Ascending aorta (tissue), 2 donors: ENCODE measurements at regions not wholly inside any gene's neighbourhood (a gene's known extent, or its start where the extent isn't known, plus 50 kb on each side); places are given as distances from the start of the nearest gene placed in this dataset.
A peak's percentile ranks its signal among the peaks of the same experiment; 100 is the strongest.

Experiments
- DNase-seq, 2 donors: peaks; one replicate each; pipeline ENCODE4 v3.0.0-alpha.2; 2019; ENCODE audit warnings: low spot score in 2 of 2
- H3K27ac ChIP-seq, 2 donors: fragments of 200-600 bp; sonication (generic); one replicate each; pipeline ENCODE4 v1.5.1; 2016 to 2017; ENCODE audit warnings: mild to moderate bottlenecking in 1 of 2
- H3K27me3 ChIP-seq: fragments of 200-600 bp; sonication (generic); one replicate; pipeline ENCODE4 v1.5.1; 2017
- H3K36me3 ChIP-seq, 2 donors: fragments of 200-600 bp; sonication (generic); one replicate each; pipeline ENCODE4 v1.5.1; 2016
- H3K4me1 ChIP-seq, 2 donors: fragments of 200-600 bp; sonication (generic); one replicate each; pipeline ENCODE4 v1.5.1; 2016 to 2017; ENCODE audit warnings: mild to moderate bottlenecking in 1 of 2
- H3K4me3 ChIP-seq, 2 donors: fragments of 200-600 bp; sonication (generic); one replicate each; pipeline ENCODE4 v1.5.1; 2016 to 2017; ENCODE audit warnings: mild to moderate bottlenecking in 1 of 2
- H3K9me3 ChIP-seq, 2 donors: fragments of 200-600 bp; sonication (generic); one replicate each; pipeline ENCODE4 v1.5.1; 2016
- CTCF ChIP-seq, 3 experiments: fragments of 200-600 bp in 2 of 3; fragments of 450-650 bp in 1 of 3; sonication (generic) in 2 of 3; IDR thresholded peaks; one replicate each; pipeline ENCODE4 v1.5.1; 2016 to 2019; ENCODE audit warnings: antibody characterized with exemption in 3 of 3, mild to moderate bottlenecking in 1 of 3, moderate library complexity in 1 of 3
- intact Hi-C: fragments of 100-400 bp; cut with DNase I; formaldehyde crosslinking; loops from one replicate; pipeline ENCODE4 v1.15.1; 2023

DNA sequence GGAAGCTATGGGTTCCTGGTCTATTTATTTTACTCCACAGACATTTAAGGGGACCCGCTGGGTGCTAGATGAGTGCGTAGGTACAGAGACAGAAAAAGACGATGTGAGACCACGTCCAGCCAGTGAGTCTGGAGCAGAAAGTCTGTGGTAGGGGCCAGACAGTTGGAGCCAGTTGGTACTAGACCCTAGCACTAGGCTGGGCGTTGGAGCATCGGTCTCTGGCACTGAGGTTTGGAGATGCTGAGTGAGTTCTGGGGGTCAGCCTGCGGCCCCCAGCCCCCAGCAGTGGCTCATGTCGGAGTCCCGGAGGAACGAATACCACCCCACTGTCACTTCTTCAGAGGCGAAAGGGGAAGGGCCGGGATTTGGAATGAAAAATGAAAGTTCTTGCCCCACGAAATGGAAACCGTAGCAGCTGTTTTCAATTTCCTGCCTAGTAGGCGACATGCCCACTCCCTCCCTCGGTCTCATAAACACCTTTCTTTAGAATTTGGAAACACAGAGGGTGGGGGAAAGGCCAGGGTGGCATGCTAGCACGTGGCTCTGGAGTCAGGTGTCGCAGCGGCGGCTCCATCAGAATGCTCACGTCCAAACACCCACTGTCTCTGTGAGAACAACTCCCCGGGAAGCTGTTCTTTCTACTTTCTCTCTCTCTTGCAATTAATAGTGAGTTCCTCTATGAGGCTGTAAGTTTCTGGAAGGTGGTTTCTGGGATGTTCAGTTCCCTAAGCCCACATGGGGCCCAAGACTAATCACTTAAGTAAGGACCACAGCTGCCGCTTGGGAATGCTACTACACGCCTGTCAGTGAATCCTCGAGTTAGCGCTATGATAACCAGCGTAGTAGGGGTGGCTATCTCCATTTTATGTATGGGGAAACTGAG, 96.8 kb downstream of the IRF8 start:
- no peak for TF ChIP-seq CTCF (IDR thresholded peaks at IDR 0.05)
- intact Hi-C loops, result no loop called here
- Histone ChIP-seq H3K4me1 (no peaks in the 10 kb centered on the region), H3K4me3 (no peak overlapping the region), H3K27ac (no peak overlapping the region), H3K9me3 (no peaks in the 10 kb centered on the region), H3K36me3 (no peaks in the 10 kb centered on the region), H3K27me3 (no peaks in the 10 kb centered on the region)
- DNase-seq, result no peak

DNA sequence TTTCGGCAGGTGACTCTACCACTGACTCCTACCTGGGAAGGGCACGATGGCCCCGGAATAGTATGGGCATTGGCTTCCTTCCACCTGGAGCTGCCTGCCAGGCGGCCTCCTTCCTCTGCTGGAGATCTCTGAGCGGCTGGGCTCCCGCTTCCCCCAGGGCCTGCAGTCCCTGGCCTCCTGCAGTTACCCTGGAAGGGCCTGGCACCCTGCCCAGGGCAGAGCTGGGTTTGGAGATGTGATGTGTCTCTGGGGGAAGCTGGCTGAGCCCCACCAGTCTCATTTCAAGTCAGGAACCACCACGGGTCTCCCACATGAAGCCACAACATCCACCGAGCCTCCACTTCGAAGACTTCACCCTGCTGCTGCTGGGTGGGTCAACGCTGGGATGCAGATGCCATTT, 97.9 kb downstream of the IRF8 start:
- Histone ChIP-seq H3K9me3 (no peaks in the 10 kb centered on the region), H3K27ac (no peak overlapping the region), H3K27me3 (no peaks in the 10 kb centered on the region), H3K4me1 (no peaks in the 10 kb centered on the region), H3K4me3 (no peak overlapping the region), H3K36me3 (no peaks in the 10 kb centered on the region)
- no peak for DNase-seq
- intact Hi-C loops, result no loop called here
- no peak for TF ChIP-seq CTCF (IDR thresholded peaks at IDR 0.05)

DNA sequence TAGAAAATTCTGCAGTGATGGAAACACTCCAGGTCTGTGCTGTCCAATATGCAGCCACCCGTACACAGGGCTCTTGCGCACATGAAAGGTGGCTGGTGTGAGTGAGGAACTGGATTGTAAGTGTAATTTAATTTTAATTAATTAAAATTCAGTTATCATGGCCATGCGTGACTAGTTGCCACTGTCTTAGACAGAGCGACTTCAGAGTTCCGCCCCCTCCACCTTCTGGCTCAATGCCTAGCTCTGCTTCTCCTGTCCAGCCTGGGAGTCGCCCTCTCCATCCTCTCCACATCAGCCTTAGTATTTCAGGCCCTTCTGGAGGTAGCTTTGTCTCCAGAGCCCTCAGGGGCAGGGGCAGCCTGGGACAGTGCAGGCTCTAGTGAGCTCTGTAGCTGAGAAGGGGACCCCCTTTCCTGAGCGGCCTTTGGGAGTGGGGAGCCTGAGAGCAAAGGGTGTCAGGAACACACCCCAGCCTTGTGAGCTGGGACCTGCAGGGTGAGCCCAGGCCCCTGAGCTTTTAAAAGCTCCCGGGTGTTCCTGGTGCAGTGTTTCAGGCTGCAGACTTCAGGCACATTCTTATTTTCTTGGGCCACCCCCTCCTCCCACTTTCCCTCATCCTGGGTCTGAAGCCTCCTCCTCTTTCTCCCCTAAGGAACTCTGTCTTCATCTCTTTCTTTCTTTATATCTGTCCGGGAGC, 99.4 kb downstream of the IRF8 start:
- Histone ChIP-seq H3K4me1 (no peaks in the 10 kb centered on the region), H3K27ac (no peak overlapping the region), H3K36me3 (no peaks in the 10 kb centered on the region), H3K27me3 (no peaks in the 10 kb centered on the region), H3K9me3 (no peaks in the 10 kb centered on the region), H3K4me3 (no peak overlapping the region)
- no peak for TF ChIP-seq CTCF (IDR thresholded peaks at IDR 0.05)
- intact Hi-C loops, result no loop called here
- no peak for DNase-seq

DNA sequence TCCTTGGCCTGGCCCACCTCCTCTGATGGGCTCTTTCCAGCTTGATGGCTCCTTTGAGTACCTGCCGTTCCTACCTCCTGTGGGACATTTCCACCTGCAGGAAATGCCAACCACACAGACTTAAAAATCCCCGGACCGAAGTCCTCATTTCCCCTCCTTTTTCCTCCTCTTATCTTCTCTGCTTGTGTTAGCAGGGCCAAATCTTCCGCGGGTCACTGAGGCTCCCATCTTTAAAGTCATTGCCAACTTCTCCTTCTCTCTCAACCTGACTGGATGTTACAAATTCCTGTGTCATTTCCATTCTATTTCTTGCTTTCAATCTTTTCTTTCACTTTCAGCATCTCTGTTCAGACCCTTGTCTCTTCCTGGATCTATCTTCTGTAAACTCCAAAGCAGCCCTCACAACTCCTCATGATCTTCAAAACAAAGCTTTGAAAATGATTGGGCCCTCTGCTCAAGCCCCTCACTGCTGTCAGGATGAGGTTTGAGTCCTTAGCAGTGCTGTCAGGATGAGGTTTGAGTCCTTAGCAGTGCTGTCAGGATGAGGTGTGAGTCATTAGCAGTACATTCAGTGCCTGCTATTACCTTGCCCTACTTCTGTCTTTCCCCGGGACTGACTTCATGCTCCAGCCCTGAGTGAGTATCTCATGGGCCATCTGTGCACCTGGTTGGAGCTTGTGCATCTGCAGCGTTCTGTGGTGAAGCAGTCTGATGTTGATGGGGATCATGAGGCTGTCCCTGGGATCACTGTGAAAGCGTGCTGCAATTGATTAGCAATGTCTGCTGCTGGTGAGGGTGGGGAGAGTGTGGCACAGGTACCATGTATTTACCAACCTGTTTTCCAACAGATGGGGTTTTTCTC, 100.1 kb downstream of the IRF8 start:
- no peak for TF ChIP-seq CTCF (IDR thresholded peaks at IDR 0.05)
- no peak overlapping the region for H3K4me3 ChIP-seq
- H3K36me3 ChIP-seq, result no peaks in the 10 kb centered on the region
- DNase-seq, result peak in 1 of 2 donors; percentile 9
- intact Hi-C loops, result no loop called here
- no peak overlapping the region for H3K27ac ChIP-seq
- H3K27me3 ChIP-seq, result no peaks in the 10 kb centered on the region
- H3K4me1 ChIP-seq, result no peaks in the 10 kb centered on the region
- no peaks in the 10 kb centered on the region for H3K9me3 ChIP-seq

GRCh38 chr16:85999778-86000177, 100.8 kb downstream of the IRF8 start:
- no peak for TF ChIP-seq CTCF (IDR thresholded peaks at IDR 0.05)
- Histone ChIP-seq H3K4me1 (no peaks in the 10 kb centered on the region), H3K27me3 (no peaks in the 10 kb centered on the region), H3K4me3 (no peak overlapping the region), H3K27ac (no peak overlapping the region), H3K36me3 (no peaks in the 10 kb centered on the region), H3K9me3 (no peaks in the 10 kb centered on the region)
- DNase-seq, result peak in 1 of 2 donors; percentile 9
- intact Hi-C loops, result no loop called here
